Stimulated activated naive CD4-positive, alpha-beta T cell (primary cell): ENCODE measurements at regions not wholly inside any gene's neighbourhood (a gene's known extent, or its start where the extent isn't known, plus 50 kb on each side); places are given as distances from the start of the nearest gene placed in this dataset.

Experiments used
- DNase-seq, 6 experiments: peaks; one replicate each; lab custom pipeline; 2025; lab: John Stamatoyannopoulos, UW

DNA sequence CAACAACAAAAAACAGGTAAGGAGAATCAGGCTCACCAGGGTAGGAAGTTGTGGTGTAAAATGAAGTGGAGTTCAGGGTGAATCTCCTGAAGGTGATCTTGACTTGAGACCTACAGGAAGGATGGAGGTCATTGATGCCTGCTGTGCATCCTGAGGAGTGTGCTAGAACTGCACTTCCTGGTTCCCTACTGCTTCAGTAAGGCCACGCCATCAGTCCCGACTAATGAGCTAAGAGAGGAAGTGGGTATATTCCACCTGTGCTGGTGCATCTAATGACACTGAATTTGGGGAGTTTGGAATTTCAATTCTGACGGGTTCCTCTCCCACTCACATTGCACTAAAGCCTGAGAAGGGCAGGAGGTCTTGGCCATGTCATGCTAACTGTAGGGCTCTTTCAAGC, 349.3 kb upstream of the SLC14A2 start:
- DNase-seq, result no peak

DNA sequence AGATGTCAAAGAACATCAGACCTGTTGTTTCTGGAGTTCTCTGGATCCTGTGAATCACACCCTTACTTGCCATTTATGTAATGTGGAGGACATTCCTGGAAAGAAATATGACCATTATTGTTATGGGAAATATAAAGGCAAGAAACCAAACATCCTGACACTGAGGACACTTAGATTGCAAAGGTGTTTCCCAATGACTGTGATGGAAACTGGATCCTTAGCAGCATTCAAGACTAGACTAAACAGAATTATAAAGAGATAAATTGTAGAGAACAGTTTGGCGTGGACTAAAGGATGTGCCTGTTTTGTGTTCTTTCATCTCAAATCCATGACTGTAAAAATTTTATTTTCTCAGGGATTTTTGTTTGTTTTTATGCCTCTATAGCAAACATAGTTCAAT, 347.7 kb upstream of the SLC14A2 start:
- DNase-seq, result no peak

DNA sequence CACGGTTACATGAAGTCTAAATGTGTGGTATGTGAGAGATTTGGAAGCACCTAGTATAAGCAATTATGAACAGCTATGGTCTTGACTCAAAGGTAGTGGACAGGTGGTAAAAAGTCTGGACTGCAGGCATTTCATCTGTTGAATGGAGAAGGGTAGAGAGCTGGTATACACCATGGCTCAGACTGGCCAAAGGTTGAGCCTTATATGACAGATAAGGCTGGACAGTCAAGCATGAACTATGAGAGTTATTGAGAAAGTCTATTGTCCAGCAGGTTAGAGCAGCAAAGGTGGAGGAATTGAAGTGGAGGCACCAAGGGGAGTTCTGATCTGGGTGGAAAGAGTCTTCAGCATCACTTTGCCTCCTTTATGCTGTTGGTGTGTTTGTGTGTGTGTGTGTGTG, 346.7 kb upstream of the SLC14A2 start:
- DNase-seq, result no peak

DNA sequence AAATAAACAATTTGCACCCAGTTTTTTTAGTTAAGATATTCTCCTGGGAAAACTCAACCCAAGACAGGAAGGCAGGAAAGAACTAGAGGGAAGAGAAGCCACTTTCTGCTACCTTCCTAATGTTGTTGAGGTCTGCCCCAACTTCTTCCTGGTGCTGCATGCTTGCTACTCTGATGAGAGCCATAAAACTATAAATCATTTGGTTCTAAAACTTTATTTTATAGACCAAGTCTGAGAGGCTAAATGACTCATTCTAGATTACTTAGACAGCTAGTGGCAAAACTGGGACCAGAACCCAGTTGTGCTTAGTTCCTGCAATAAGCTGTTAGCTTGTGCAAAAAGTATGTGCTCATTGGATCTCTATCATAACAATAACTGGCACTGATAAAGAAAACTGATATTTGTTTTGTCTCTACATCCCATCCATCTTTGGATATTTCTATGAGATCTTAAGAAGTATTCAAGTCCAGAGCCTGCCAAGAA, 344.9 kb upstream of the SLC14A2 start:
- no peak for DNase-seq

DNA sequence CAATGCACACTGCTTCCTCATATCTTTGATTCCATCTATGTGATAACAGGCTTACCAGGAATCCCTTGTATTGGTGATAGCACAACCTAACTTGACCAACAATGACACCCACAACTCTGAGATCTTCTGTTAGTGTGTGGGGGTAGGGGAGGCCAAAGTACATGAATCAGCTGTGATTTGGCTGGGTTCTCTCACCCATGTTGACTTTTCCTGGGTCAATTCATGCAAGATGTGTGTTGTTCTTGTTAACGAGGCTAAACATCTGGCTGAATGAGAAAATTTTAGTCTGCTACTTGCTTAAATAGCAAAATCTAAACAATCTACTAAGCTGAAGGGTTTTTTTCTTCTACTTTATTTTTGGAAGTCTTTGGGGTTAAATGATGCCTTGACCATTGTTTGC, 341.2 kb upstream of the SLC14A2 start:
- no peak for DNase-seq

DNA sequence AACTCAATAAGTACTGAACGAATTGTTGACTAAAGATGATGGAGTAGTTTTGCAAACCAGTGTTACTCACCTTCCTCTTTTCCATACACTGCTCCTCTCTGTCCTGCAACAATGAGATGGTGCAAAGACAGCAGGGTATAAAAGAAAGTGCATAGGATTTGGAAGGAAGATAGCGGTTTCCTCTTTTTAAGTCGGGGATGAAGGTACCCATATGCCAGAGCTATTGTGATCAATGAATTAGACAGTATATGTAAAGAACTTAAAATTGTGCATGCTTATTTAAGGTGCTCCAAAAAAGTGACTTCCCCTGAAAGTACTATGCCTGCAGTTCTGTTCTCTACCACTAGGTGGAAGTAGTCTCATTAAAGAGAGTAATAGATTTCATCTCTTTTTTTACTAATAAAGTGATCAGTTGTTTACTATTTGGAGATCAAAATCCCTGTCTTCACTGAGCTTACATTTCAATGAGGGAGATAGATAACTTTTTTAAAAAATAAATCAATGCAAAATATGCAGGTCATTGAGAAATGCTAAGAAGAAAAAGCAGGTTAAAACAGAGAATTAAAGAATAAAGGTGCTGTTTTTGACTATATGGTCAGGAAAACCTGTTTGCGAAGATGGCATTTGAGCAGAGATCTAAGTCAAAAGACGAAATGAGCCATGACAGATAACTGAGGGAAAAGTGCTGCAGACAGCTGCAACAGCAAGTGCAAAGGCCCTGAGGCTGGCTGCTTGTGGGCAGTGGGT, 339.7 kb upstream of the SLC14A2 start:
- DNase-seq, result peak in 1 of 6 experiments; percentile 3

DNA sequence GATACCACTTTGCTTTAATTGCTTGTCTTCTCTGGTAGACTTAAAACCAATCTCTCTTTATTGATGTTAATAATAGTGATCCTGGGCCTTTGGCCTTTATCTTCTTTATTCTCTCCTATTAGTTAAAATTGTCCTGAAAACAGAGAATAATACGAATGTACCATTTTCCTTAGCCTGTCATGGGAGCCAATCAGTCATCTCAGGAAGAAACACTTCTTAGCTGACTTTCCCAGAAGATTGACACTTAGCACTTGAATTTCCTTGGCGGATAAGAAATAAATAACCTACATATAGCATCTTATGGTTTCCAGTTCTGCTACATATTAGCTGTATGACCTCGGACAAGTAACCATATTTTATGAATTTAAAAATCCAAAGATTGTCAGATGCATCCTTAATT, 338.4 kb upstream of the SLC14A2 start:
- no peak for DNase-seq

DNA sequence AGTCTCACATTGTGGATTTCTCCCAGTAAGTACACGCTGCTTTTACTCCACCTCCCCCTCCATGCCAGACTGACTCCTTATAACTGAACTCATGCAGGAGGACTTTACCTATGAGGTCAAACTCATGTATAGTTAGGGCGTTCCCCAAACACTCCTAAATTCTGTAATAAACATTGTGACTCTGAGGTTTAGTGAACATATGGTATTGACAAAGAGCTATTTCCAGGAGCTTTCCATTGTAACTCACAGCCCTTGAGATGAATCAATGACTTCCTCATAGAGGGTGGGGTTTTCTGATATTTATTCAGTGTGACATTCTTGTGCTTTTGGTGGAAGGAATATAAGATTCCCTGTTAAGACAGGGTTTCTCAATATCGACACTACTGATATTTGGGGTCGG, 337.4 kb upstream of the SLC14A2 start:
- no peak for DNase-seq

DNA sequence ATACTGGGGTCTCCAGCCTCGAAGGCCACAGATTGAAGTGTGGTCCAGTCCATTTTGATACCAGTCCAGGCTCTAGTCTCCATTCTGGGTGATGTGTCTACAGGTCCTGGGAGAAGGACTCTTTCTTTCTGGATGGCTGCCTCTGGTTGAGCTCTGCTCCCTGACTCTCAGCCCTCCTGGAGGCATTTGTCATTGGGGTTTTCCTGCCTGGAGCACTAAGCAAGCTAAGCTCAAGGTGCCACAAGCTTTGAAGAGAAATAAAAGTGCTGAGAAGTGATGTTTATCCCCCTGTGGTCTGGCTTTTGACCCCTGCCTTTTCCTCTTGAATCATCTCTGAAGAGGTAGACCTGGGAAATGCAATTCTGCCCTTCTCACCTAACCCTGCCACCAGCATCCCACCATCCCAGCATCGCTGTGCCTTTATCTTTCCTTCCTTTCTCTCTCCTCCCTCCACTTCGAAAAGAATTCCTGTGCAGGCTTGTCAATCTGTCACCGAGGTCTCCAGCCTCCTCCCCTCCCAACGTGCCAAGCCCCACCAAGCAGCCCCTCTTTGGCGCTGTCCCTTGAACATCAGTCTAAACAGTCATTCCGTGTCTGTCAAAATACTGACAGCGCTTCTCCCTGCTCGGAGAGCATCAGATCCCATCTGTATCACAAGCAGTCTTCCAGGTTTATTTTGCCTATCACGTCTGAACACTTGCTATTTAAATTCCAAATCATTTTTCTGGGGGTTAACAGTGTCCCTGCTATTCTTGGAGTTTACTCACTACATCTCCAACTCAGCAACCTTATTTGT, 334.6 kb upstream of the SLC14A2 start:
- no peak for DNase-seq

DNA sequence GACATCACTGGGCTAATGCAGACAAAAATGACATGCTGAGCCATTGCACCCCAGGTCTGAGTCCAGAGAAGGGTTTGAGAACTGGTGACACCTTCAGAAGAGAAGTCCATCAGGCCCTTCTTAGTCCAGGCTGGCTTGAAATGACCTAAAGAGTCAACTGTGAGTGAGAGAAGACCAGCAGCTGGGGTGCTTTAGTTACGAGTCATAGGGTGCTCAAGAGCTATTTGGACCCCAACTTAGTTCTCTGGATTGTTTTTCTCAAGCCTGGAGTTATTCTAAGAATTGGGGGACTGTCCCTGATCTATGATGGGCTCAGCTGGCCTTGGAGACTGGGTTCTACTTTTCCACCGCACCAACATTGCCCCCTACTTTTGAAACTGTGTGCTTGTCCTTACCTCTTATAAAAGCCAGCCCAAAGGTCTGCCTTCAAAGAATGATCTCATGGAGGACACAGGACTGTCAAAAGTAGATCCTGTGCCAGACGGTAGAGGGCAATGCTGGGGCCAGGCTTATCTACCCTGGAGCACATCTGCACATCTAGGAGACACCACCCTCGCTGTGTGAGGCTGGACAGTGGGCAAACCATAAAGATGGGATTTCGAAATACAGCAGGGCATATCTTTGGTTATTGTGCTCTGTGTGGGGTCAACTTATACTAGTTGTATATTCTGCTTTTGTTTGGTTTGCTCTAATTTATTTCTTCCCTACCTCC, 333.0 kb upstream of the SLC14A2 start:
- DNase-seq, result no peak

DNA sequence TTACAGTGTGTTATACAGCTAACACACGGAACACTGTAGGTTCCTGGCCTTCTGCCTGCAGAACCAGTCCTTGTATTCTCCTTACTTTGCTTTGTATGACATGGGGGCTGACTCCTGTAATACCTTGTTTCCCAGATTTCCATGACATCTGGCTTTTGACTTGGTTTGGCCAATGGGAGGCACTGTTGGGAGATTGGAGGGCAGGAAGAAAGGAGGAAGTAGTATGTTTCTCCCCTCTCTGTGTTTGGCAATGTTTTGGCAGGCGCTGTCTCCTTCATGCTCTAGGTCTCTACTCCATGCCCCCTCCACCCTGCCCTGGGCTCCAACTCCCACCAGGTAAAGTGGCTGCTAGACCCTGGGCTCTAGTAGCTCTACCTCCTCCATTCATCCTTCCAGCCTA, 331.1 kb upstream of the SLC14A2 start:
- no peak for DNase-seq

DNA sequence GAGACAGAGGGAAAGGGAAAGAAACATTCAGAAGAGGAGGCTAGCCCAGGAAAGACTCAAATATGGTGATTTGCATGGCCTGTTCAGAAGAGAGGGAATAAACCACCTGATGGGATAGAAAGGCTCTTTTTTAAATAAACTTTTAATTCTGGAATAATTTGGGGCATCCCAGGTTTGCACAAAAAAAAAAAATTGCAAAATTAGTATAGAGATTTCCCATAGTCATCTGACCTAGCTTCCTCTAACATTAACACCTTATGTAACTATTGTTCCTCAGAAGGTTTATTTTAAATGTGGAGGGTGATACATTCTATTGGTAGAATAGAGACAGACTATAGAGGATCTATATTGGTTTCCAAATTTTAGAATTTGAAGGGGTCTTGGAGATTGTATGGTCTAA, 330.4 kb upstream of the SLC14A2 start:
- DNase-seq, result no peak

DNA sequence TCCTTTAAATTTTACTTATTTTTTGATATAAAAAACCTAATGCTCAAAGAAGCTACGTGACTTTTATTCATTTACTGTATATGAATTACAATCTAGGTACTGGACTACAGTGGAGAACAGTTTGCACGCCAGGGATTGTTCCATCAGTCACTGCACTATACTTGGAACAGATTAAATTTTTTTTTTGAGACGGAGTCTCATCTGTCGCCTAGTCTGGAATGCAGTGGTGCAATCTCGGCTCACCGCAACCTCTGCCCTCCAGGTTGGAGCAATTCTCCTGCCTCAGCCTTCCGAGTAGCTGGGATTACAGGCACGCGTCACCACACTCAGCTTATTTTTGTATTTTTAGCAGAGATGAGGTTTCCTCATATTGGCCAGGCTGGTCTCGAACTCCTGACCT, 330.0 kb upstream of the SLC14A2 start:
- no peak for DNase-seq

DNA sequence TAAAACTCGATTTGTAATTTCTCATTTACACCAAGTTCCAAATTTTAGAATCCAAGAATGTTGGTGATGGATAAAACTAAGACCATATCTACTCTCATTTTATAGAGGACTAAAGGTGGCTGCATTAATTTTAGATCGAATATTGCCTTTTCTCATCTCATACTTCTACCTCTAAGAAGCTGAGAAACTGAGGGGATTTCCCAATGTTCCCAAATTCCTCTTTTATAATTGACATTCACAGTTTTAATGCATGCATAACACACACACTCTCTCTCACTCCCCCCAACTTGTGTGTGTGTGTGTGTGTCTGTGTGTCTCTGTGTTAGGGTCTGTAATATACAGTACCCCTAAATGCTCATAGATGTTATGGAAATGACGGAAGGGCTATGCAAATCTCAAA, 328.8 kb upstream of the SLC14A2 start:
- no peak for DNase-seq

DNA sequence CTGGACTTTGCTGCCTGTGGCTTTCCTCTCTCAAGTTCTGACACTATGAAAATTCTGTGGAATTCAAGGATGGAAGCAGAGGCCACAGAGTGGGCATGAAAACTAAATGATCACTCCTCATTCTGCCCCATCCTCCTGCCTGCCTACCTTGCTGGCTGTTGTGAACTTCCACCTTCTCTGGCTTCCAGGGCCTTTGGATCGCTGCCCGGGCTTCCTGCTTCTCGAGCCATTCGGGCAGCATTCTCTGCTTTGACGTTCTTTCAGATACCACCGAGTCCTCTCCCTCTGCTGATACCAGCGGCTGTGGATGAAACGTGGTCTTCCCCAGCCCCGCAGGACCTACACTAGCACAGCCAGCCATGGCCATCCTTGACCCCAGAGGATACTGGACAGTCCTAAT, 327.7 kb upstream of the SLC14A2 start:
- DNase-seq, result no peak

DNA sequence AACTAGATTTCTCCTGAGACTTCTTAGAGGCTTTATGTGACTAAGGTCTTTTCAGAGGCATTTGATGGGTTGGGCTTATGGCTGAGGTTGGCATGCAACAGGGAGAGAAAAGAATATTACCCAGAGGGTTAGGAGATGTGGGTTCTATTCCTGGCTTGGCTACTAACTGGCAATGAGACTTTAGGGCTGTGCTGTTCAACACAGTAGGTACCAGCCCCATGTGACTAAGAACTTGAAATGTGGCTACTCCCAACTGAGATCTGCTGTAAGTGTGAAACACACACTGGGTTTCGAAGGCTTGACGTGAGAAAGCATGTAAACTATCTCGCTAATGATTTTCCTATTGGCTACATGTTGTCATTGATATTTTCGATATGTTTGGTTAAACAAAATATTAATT, 324.9 kb upstream of the SLC14A2 start:
- no peak for DNase-seq

DNA sequence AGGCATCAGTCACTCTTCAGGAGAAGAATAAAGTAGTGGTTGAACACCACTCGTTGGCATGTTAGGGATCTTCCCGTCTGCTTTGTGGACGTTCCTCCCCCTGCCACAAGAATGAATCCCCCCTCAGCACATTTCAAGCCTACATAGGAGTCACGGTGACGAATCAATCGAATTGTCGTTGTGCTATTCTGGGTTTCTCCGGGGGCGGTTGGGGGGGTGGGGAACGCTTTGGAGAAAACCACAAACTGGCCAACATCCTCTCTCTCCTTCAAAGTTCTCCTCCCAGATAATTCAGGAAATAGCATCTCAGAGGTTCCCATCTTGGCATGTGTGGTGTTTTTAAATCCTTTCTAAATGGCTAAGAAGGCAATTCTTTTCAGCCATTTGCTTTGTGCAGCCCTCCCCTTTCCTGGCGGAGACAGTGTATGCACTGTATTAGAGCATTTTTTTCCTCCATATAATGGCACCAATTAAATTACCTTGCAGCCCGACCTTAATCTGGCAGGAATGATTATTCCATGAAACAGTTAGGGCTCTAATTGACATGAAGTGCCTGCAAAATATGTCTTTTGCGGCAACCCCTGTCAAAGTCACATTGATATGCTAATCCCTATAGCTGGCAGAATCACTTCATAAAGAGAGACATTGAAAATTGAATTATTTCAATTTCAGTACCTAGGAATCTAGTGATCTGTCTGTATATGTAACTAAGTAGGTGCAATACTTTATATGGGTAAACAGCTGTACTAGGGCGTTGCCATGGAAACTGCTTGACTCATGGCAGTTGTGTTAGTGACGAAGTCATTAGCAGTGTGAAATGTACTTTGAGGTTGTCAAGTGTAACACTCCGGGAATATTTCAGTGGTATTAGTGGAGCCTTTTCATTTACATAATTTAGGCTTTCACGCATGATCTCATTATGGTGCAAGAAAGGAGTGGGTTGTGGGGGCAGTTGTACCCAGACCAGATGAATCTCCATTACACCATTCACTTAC, 323.4 kb upstream of the SLC14A2 start:
- no peak for DNase-seq

DNA sequence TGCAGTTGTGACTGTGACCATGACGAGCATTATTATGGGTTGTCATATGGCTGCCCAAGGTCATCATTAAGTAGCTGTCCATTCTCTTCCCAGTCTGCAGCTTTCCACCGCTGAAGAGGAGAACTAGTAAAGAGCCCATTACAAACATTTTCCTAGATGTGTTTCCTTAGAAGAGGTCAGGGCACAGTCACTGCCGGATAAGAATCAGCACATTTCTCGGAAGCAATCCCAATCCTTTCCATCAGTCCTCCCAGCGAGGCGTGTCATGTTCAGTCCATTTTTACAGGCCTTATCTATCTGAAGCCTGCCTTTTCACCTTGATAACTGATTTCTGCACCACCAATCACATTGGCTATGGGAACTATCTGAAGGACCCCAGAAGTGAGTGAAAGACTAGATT, 319.9 kb upstream of the SLC14A2 start:
- DNase-seq, result no peak

DNA sequence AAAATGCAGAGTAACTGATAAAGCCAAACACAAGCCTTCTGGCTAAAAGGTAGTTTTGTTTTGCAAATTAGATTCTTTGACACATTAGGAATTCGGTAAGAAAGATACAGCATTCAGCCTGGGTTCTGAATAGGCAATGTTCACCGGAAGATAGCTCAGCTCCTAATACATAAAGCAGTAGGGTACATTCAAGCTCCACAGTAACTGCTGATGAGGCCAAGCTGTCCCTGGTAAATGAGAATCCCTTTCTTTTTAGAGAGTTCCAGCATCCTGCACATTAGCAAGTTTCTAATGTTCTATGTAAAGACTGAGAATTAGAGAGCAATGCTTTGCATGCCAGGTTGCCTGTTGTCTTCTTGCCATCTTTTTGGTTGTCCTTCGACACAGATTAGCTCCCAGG, 316.3 kb upstream of the SLC14A2 start:
- DNase-seq, result no peak

DNA sequence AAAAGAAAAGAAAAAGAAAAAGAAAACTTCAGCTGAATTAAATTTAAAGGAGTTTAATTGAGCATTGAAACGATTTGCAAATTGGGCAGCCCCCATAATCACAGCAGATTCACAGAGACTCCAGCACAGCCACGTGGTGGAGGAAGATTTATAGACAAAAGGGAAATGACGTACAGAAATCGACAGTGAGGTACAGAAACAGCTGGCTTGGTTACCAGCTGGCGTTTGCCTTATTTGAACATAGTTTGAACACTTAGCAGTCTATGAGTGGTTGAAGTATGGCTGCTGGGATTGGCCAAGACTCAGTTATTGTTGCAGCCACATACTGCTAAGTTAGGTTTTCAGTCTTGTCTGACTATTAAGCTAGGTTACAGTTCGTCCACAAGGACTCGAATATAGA, 312.2 kb upstream of the SLC14A2 start:
- no peak for DNase-seq

DNA sequence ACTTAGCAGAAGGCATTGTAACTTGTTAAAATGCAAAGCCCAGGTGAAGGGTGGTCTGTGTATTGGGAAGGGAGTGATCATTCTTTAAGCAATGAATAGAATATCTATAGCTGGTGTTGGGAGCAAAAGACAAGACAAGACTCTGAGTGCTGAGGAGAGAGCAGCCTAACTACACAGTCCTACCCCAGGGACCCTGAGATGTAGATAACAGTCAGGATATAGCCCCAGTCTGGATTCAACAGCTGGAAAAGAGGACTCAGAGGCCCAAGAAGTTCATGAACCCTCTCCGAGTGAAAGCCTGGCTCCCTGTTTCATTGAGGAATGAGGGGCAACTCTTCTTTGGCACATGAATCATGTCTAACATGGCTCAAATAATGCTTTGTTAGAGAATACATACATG, 310.7 kb upstream of the SLC14A2 start:
- no peak for DNase-seq
